Epithelial cell of esophagus (primary cell): ENCODE measurements at regions not wholly inside any gene's neighbourhood (a gene's known extent, or its start where the extent isn't known, plus 50 kb on each side); places are given as distances from the start of the nearest gene placed in this dataset.

Experiments
- DNase-seq: peaks from one replicate; pipeline ENCODE4 v3.0.0; 2010; ENCODE audit warnings: low read depth
- H3K4me3 ChIP-seq: 2 replicates; pipeline ENCODE4 v1.5.1; 2011; ENCODE audit warnings: mild to moderate bottlenecking, low read length, control low read depth
- CTCF ChIP-seq: IDR thresholded peaks from 2 replicates; pipeline ENCODE4 v1.5.1; 2011; ENCODE audit warnings: low read depth, mild to moderate bottlenecking, low read length, control low read depth, inconsistent platforms; ENCODE audit not compliant: insufficient read depth; ENCODE audit errors: missing control alignments

DNA sequence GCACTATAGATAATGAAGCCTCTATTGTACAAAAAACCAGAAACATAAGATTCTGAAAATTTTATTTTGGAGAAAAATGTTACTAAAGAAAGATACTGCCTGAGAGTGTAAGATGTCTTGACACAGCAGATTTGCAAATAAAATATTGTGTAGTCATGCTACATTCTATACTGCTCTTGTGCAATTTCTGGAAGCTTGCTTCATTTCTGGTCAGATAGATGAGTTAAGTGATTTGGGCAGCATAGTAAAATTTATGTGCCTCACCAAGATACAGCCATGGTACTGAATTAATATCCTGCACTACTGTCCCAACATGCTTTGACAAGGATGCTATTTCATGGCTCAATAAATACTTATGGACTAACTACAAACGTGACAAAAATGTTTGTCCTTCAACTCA, 55.1 kb upstream of the STARD13 start:
- H3K4me3 ChIP-seq, result no peak overlapping the region
- DNase-seq, result peak; percentile 37
- no peak for TF ChIP-seq CTCF

DNA sequence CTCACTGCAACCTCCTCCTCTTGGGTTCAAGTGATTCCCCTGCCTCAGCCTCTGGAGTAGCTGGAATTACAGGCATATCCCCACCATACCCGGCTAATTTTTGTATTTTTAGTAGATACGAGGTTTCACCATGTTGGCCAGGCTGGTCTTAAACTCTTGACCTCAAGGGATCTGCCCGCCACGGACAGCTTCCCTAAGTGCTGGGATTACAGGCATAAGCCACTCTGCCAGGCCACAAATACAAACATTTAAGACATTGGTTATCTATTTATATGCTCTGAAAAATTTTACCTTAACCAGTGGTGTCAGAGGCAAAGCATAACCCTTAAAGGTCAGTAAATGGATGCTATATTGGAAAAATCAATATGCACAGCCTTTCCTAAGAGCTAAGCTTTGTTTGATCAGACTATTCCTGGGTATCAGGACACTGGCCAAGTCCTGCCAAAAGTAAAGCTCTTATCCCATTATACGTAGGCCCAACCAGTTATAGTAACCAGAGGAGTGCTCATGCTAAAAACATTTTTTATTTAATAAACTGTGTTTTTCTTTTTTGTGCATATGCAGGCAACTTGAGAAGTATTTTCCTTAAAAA, 56.4 kb upstream of the STARD13 start:
- no peak overlapping the region for H3K4me3 ChIP-seq
- TF ChIP-seq CTCF, result no peak
- no peak for DNase-seq

- H3K4me3 ChIP-seq, result no peak overlapping the region
- TF ChIP-seq CTCF, result no peak
- DNase-seq, result no peak
These were observed 60.3 kb upstream of the STARD13 start for GRCh38 chr13:33345842-33346241.

DNA sequence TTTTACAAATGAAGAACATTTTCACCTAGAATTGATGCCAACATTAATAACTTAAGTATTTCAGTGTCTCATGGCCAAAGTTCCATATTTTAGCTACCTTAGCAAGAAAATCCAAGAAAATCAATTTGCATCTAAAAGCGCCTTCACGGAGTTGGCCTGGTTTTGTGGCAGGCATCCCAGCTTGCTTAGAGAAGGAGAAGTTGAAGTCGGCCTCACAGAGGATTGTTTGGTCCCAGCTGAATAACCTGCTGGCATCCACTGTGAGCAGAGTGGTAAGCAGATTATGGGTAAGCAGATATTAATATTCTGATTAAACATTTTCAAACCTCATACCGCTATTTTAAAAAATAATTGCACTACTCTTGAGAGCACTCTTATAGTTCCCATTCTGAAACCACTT, 62.3 kb upstream of the STARD13 start:
- DNase-seq, result no peak
- H3K4me3 ChIP-seq, result no peak overlapping the region
- TF ChIP-seq CTCF, result no peak

DNA sequence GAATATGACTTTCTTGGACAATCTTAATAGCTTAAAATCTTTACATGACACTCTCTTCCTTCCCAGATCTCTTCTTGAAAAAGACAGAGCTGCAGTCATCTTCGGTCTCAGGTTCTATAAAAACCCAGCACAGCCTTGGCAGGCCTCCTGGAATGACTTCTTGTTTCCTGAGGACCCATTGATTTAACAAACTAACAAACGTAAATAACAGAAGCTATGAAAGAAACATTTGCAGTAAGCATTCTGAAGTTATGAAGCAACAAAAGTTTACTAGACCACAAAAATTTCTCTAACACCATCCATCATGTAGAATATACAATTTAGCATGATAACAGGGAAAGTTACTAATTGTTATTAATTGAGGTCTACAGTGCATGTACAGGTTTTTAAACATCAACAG, 62.8 kb upstream of the STARD13 start:
- TF ChIP-seq CTCF, result no peak
- H3K4me3 ChIP-seq, result no peak overlapping the region
- DNase-seq, result no peak

DNA sequence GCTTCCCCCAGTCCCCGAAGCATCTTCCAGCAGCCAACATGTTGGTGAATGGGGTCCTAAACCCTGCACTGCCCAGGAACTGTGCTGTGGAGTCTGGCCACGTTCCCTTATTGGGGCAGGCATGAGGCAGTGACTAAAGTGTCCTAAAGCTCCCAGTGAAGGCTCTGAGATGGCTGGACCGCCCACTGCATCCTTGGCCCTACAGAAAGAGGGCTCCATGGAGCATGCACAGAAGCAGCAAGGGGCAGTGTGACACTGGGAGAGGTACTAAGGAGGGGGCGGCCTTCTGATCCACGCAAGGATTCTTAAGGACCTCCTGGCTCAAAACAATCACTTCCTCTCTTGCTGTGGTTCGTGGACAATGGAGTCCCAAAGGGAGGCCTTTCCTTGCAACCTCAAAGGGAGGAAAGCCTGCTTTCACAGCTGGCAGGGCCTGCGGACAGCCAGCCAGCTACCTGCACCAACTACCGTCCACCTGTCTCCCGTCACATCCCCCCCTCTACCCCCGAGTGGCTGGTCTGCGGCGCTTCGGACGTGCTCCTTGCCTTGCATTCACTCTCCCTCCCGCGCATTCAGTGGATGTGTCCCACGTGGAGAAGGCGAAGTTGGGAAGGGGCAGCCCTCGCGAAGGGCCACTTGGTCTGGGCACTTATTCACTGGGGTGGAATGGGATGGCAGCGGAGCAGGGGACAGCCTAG, 63.9 kb upstream of the STARD13 start:
- TF ChIP-seq CTCF, result no peak
- DNase-seq, result no peak
- peak overlapping the region; percentile 55 for H3K4me3 ChIP-seq
